ENCODE measurements at regions not wholly inside any gene's neighbourhood (a gene's known extent, or its start where the extent isn't known, plus 50 kb on each side); places are given as distances from the start of the nearest gene placed in this dataset.

GRCh38 chr3:137525471-137525870 is 238.6 kb upstream of the SOX14 start:
- DNase-seq (ENCODE audit: low read depth) = no peak
- no peak overlapping the region for H3K4me3 ChIP-seq (ENCODE audit: low read depth, low read length)
- TF ChIP-seq MYC (IDR thresholded peaks at IDR 0.05; ENCODE audit: low read depth, low read length) (no peak), CTCF (IDR thresholded peaks at IDR 0.05; ENCODE audit: low read depth, low read length) (no peak), MAX (IDR thresholded peaks at IDR 0.05; ENCODE audit: low read depth, low read length) (no peak), POLR2A (IDR thresholded peaks at IDR 0.05; ENCODE audit: extremely low read depth, insufficient read length) (no peak)

- no peak for TF ChIP-seq CTCF (IDR thresholded peaks at IDR 0.05; ENCODE audit: low read depth, low read length)
- TF ChIP-seq POLR2A (IDR thresholded peaks at IDR 0.05; ENCODE audit: extremely low read depth, insufficient read length) = no peak
- TF ChIP-seq MAX (IDR thresholded peaks at IDR 0.05; ENCODE audit: low read depth, low read length) = no peak
- no peak overlapping the region for H3K4me3 ChIP-seq (ENCODE audit: low read depth, low read length)
- DNase-seq (ENCODE audit: low read depth) = no peak
Measured at GRCh38 chr3:137542049-137542448, 222.1 kb upstream of the SOX14 start.

GRCh38 chr3:137554242-137554641 is 209.9 kb upstream of the SOX14 start:
- H3K4me3 ChIP-seq (ENCODE audit: low read depth, low read length) = no peak overlapping the region
- DNase-seq (ENCODE audit: low read depth) = no peak
- TF ChIP-seq MYC (IDR thresholded peaks at IDR 0.05; ENCODE audit: low read depth, low read length) = no peak
- no peak for TF ChIP-seq POLR2A (IDR thresholded peaks at IDR 0.05; ENCODE audit: extremely low read depth, insufficient read length)
- no peak for TF ChIP-seq MAX (IDR thresholded peaks at IDR 0.05; ENCODE audit: low read depth, low read length)
- no peak for TF ChIP-seq CTCF (IDR thresholded peaks at IDR 0.05; ENCODE audit: low read depth, low read length)

GRCh38 chr3:137568880-137569279 is 195.2 kb upstream of the SOX14 start:
- TF ChIP-seq CTCF (IDR thresholded peaks at IDR 0.05; ENCODE audit: low read depth, low read length) = no peak
- TF ChIP-seq MYC (IDR thresholded peaks at IDR 0.05; ENCODE audit: low read depth, low read length) = no peak
- TF ChIP-seq MAX (IDR thresholded peaks at IDR 0.05; ENCODE audit: low read depth, low read length) = no peak
- no peak for TF ChIP-seq POLR2A (IDR thresholded peaks at IDR 0.05; ENCODE audit: extremely low read depth, insufficient read length)
- no peak overlapping the region for H3K4me3 ChIP-seq (ENCODE audit: low read depth, low read length)
- no peak for DNase-seq (ENCODE audit: low read depth)

GRCh38 chr3:137572931-137573330 is 191.2 kb upstream of the SOX14 start:
- TF ChIP-seq CTCF (IDR thresholded peaks at IDR 0.05; ENCODE audit: low read depth, low read length) = no peak
- no peak for TF ChIP-seq POLR2A (IDR thresholded peaks at IDR 0.05; ENCODE audit: extremely low read depth, insufficient read length)
- TF ChIP-seq MYC (IDR thresholded peaks at IDR 0.05; ENCODE audit: low read depth, low read length) = no peak
- no peak for TF ChIP-seq MAX (IDR thresholded peaks at IDR 0.05; ENCODE audit: low read depth, low read length)
- no peak overlapping the region for H3K4me3 ChIP-seq (ENCODE audit: low read depth, low read length)
- DNase-seq (ENCODE audit: low read depth) = no peak

GRCh38 chr3:137582484-137582883 is 181.6 kb upstream of the SOX14 start:
- no peak overlapping the region for H3K4me3 ChIP-seq (ENCODE audit: low read depth, low read length)
- DNase-seq (ENCODE audit: low read depth) = no peak
- TF ChIP-seq MAX (IDR thresholded peaks at IDR 0.05; ENCODE audit: low read depth, low read length) (no peak), MYC (IDR thresholded peaks at IDR 0.05; ENCODE audit: low read depth, low read length) (no peak), CTCF (IDR thresholded peaks at IDR 0.05; ENCODE audit: low read depth, low read length) (no peak), POLR2A (IDR thresholded peaks at IDR 0.05; ENCODE audit: extremely low read depth, insufficient read length) (no peak)
